ENCODE measurements at regions not wholly inside any gene's neighbourhood (a gene's known extent, or its start where the extent isn't known, plus 50 kb on each side); places are given as distances from the start of the nearest gene placed in this dataset.
"Not testable (repeated sequence)": the region's sequence is repeated elsewhere in the genome, so short reads cannot be mapped to it uniquely, and the experiment has no call there.

DNA sequence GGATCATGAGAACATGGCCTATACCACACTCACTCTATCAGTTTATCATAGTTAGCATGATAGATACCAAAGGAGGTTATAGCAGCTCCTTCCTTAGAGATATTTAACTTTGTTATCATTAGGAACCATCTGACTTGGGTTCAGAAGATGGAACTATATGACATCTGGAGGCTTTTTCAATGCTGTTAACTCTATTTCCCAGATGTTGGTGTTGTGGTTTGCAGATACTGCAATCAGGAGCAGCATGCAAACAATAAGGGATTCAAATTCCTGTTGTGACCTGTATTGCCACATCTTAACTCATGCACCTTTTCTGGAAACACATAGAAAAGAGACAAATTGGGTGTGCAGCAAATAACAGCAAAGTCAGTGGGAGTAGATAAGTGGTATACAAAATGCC lies 201.7 kb downstream of the NNT start:
- no peak for ATAC-seq
- no peaks in the 10 kb centered on the region for H3K36me3 Mint-ChIP-seq
- CTCF ChIA-PET, result no interaction called here
- no peak overlapping the region for H3K27ac Mint-ChIP-seq
- DNase-seq, result no peak
- peaks cover 4% of the 10 kb centered on the region for H3K9me3 Mint-ChIP-seq (ENCODE audit: low read depth)
- H3K4me3 Mint-ChIP-seq, result no peak overlapping the region
- no peaks in the 10 kb centered on the region for H3K27me3 Mint-ChIP-seq
- H3K4me1 Mint-ChIP-seq, result no peaks in the 10 kb centered on the region

DNA sequence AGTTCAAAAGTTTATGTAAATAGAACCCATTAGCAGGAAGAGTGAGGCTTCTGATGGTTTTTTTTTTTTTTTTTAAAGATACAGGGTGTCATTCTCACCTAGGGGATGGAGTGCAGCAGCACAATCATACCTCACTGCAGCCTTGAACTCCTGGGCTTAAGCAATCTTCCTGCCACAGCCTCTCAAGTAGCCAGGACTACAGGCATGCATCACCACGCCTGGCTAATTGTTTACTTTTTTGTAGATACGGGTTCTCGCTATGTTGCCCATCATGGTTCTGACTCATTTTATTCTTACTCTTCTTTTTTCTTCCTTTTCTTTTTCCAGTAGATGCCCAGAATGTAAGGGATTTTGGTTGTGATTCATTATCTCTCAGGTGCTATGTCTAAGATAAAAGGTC lies 201.1 kb downstream of the NNT start:
- Mint-ChIP-seq H3K9me3 (ENCODE audit: low read depth) (peaks cover 4% of the 10 kb centered on the region), H3K27ac (no peak overlapping the region), H3K4me3 (no peak overlapping the region), H3K27me3 (no peaks in the 10 kb centered on the region), H3K36me3 (no peaks in the 10 kb centered on the region), H3K4me1 (no peaks in the 10 kb centered on the region)
- CTCF ChIA-PET, result no interaction called here
- DNase-seq (no peak), ATAC-seq (no peak)

DNA sequence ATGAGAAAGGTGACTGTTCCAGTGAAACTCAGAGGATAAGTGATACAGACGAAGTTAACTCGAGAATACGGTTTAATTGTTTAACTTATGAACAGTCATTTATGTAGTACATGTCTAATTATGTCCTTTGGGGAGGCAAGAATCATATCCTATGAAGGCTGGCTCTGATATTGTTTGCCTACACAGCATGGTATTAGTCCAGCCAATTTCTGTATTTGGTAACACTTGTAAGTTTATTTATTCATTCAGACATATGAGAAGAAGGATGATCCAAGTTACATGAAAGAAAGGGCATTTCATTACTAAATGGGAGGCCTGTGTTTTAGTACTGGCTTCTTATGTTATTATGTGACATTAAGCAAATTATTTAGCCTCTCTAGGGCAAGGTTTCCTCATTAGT lies 199.7 kb downstream of the NNT start:
- no peak for ATAC-seq
- Mint-ChIP-seq H3K27ac (no peak overlapping the region), H3K9me3 (ENCODE audit: low read depth) (peaks cover under 1% of the 10 kb centered on the region), H3K4me3 (no peak overlapping the region), H3K27me3 (no peaks in the 10 kb centered on the region), H3K36me3 (no peaks in the 10 kb centered on the region), H3K4me1 (no peaks in the 10 kb centered on the region)
- CTCF ChIA-PET, result no interaction called here
- no peak for DNase-seq

DNA sequence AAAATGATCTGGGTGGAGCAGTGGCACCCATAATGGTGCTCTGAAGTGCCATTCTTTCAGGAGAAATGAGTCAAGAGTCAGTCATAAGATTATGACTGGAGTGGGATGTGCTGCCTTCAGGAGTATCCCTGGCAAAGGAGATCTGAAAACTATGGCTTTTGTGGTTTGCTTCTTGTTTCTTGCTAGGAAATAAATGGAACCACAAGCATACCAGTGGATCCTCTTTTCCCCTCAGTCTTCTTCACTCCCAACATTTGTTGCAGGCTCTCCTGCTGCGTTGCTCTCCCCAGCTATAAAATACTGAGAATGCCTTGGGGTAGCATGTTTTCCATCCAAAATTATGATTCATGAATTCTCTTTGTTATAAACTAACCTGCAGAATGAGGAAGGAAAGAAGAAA lies 199.1 kb downstream of the NNT start:
- DNase-seq (no peak), ATAC-seq (no peak)
- H3K27ac Mint-ChIP-seq, result no peak overlapping the region
- H3K36me3 Mint-ChIP-seq, result no peaks in the 10 kb centered on the region
- H3K4me3 Mint-ChIP-seq, result no peak overlapping the region
- H3K9me3 Mint-ChIP-seq (ENCODE audit: low read depth), result no peaks in the 10 kb centered on the region
- CTCF ChIA-PET, result no interaction called here
- no peaks in the 10 kb centered on the region for H3K27me3 Mint-ChIP-seq
- H3K4me1 Mint-ChIP-seq, result no peaks in the 10 kb centered on the region

DNA sequence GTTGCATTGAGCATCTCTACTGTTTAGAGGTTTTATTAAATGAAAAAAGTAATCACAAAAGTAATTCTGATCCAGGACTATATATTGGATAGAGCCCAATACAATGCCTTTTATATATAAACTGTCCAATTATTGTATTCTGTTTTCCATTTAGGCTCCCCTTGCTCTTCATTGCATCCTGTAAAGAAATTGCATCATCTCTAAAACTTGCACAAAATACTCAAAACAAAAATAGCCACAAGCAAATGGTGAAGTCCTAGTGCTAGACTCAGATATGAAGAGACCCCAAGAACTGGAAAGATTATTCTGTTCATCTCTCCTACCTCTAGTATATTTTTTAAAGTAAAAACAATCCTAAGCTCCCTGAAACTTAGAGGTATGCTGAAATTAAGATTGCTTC lies 195.8 kb downstream of the NNT start:
- CTCF ChIA-PET, result interaction anchor here (1.3 kb wide), 1 partner anchor 15 kb away, joined by 3 read pairs; no protein-coding TSS in a partner anchor
- no peak for DNase-seq
- no peaks in the 10 kb centered on the region for H3K9me3 Mint-ChIP-seq (ENCODE audit: low read depth)
- ATAC-seq, result no peak
- H3K4me1 Mint-ChIP-seq, result no peaks in the 10 kb centered on the region
- H3K4me3 Mint-ChIP-seq, result no peak overlapping the region
- H3K36me3 Mint-ChIP-seq, result no peaks in the 10 kb centered on the region
- no peaks in the 10 kb centered on the region for H3K27me3 Mint-ChIP-seq
- no peak overlapping the region for H3K27ac Mint-ChIP-seq

DNA sequence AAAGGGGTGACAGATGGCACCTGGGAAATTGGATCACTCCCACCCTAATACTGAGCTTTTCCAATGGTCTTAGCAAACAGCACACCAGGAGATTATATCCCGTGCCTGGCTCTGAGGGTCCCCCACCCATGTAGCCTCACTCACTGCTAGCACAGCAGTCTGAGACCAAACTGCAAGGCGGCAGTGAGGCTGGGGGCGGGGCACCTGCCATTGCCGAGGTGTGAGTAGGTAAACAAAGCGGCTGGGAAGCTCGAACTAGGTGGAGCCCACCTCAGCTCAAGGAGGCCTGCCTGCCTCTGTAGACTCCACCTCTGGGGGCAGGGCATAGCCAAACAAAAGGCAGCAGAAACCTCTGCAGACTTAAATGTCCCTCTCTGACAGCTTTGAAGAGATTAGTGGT lies 188.9 kb downstream of the NNT start:
- H3K4me1 Mint-ChIP-seq; ATAC-seq; H3K27me3 Mint-ChIP-seq; H3K36me3 Mint-ChIP-seq; H3K27ac Mint-ChIP-seq; H3K9me3 Mint-ChIP-seq (ENCODE audit: low read depth); CTCF ChIA-PET; DNase-seq; H3K4me3 Mint-ChIP-seq: not testable (repeated sequence)

DNA sequence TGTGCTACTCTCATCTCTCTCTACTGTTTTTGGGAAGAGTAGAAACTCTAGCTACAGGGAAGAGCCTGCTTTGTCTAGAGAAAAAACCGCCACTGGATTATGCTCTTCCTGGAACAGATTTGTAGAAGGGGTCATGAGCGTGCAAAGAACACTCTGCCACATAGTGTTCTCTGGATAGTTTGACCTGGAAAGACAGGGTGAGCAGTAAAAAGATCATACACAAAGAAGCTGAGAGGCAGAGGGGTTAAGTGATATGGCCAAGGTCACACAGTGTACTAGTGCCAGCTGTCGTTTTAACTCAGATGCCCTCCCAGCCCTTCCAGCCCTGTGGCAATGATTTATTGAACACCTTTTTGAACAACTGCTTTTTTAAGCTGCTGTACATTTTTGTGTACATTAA lies 182.2 kb downstream of the NNT start:
- Mint-ChIP-seq H3K36me3 (no peaks in the 10 kb centered on the region), H3K27ac (no peak overlapping the region), H3K27me3 (peaks cover 3% of the 10 kb centered on the region), H3K9me3 (ENCODE audit: low read depth) (no peaks in the 10 kb centered on the region), H3K4me1 (no peaks in the 10 kb centered on the region), H3K4me3 (no peak overlapping the region)
- no peak for ATAC-seq
- DNase-seq, result no peak
- CTCF ChIA-PET, result no interaction called here

DNA sequence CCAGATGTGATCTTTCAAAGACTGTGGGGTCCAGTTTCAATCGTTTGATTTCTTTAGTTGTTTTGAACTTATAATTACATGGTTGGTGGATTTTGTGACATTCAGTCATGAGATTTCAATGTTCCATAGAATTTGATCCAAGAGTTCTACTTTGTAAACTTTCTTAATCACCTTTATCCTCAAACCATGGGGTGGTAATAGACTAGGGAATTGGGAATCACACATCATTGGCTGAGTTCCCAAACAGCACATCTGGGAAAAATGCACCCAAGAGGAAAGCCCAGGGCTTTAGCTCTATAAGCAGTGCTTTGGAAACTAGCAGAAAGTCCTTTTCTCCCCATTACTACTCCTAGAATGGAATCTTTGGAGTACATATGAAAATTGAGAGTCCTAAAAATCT lies 177.6 kb downstream of the NNT start:
- H3K36me3 Mint-ChIP-seq, result no peaks in the 10 kb centered on the region
- CTCF ChIA-PET, result no interaction called here
- no peak for DNase-seq
- H3K4me3 Mint-ChIP-seq, result no peak overlapping the region
- ATAC-seq, result no peak
- no peaks in the 10 kb centered on the region for H3K4me1 Mint-ChIP-seq
- no peaks in the 10 kb centered on the region for H3K9me3 Mint-ChIP-seq (ENCODE audit: low read depth)
- peaks cover 3% of the 10 kb centered on the region for H3K27me3 Mint-ChIP-seq
- no peak overlapping the region for H3K27ac Mint-ChIP-seq

DNA sequence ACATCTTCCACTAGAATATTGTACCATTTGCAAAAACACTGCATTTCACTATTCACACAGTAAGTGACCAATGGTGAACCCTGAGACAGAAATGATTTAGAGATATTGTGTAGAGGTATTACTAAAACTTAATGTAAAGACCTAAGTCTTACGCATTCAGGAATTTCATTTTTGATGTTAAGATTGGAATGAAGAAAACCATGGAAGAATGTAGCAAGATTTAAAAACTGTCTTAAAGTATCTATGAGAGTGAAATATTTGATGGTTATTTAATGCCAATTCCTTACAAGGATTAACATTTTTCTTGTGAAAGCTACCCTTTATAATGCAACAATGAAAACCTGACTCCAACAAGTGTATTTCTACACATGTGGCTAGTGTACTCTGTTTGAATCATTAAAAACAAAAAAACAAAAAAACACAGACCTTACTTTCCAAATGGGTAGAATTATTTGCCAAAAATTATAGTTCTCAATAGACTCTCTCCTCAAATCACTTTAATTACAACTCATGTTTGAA lies 172.0 kb downstream of the NNT start:
- CTCF ChIA-PET, result no interaction called here
- Mint-ChIP-seq H3K4me1 (peaks cover 4% of the 10 kb centered on the region), H3K4me3 (no peak overlapping the region), H3K9me3 (ENCODE audit: low read depth) (no peaks in the 10 kb centered on the region), H3K36me3 (no peaks in the 10 kb centered on the region), H3K27ac (no peak overlapping the region), H3K27me3 (no peaks in the 10 kb centered on the region)
- DNase-seq (no peak), ATAC-seq (no peak)

DNA sequence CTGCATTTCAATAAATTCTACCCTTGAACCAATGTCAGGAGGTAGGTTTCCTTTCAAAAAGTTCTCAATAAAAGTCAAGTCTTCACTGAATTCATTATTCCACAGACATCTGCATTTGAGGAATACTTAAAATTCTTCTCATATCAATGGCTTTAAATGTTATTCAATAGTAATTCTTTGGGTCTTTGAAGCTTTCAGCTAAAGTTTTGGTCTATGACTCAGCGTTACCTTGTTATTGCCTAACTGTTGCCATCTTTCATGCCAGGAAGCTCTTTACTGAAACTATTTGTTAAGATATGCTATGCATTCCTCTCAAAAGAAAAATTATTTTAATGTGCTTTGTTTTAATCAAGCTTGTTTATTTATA lies 170.5 kb downstream of the NNT start:
- H3K4me1 Mint-ChIP-seq, result peaks cover 4% of the 10 kb centered on the region
- CTCF ChIA-PET, result no interaction called here
- ATAC-seq, result no peak
- no peaks in the 10 kb centered on the region for H3K27me3 Mint-ChIP-seq
- H3K36me3 Mint-ChIP-seq, result no peaks in the 10 kb centered on the region
- no peak overlapping the region for H3K4me3 Mint-ChIP-seq
- no peak overlapping the region for H3K27ac Mint-ChIP-seq
- H3K9me3 Mint-ChIP-seq (ENCODE audit: low read depth), result no peaks in the 10 kb centered on the region
- DNase-seq, result no peak

DNA sequence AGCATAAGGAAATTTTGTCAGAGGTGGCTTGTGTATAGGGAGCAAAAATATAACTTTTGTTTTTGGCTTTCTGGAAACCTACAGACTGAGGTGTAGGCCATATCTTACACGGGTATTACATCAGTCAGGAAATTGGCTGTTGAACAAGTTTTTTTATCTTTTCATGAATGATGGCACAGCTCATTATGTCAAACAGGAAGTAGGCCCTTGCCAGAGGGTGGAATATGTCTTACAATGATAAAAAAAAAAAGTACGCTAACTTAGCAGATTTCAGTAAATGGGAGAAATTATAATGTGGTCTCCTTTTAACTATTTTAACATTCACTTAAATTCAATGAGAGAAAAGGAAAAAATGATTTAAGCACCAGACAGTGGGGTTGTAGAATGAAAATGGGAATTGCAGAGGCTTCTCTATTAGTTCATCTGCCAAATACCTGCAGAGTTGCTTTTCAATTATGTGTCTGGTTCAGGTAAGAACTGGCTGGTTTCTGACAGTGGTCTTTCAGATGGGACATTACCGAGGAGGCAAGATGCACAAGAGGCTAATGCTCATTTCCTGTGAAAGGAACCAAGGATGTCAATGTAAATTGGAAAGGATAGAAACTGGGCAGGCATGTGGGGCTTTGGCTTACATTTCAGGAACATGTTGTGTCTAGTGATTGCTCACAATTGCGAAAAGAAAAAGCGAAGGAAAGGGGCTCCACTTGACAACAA lies 169.9 kb downstream of the NNT start:
- no peak overlapping the region for H3K4me3 Mint-ChIP-seq
- no peaks in the 10 kb centered on the region for H3K9me3 Mint-ChIP-seq (ENCODE audit: low read depth)
- peaks cover 4% of the 10 kb centered on the region for H3K4me1 Mint-ChIP-seq
- no peaks in the 10 kb centered on the region for H3K36me3 Mint-ChIP-seq
- no peak overlapping the region for H3K27ac Mint-ChIP-seq
- no peaks in the 10 kb centered on the region for H3K27me3 Mint-ChIP-seq
- DNase-seq (no peak), ATAC-seq (no peak)
- CTCF ChIA-PET, result no interaction called here

DNA sequence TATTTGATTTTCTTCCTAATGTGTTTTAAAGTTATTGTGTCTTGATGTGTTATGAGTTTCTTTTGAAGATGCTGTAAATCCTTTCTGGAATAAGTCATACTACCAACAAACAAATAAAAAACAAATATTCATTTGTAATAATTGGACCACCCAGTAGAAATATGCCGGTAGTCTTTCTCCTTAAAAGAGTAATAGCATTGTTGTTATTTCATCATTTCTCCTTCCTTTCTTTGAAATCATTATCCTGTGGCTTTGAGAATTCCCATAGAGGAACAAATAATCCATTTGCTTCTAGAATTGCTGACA lies 169.4 kb downstream of the NNT start:
- no peak for DNase-seq
- no peak overlapping the region for H3K4me3 Mint-ChIP-seq
- H3K9me3 Mint-ChIP-seq (ENCODE audit: low read depth), result no peaks in the 10 kb centered on the region
- H3K27me3 Mint-ChIP-seq, result no peaks in the 10 kb centered on the region
- H3K27ac Mint-ChIP-seq, result no peak overlapping the region
- no peak for ATAC-seq
- H3K36me3 Mint-ChIP-seq, result no peaks in the 10 kb centered on the region
- peaks cover 4% of the 10 kb centered on the region for H3K4me1 Mint-ChIP-seq
- CTCF ChIA-PET, result no interaction called here

DNA sequence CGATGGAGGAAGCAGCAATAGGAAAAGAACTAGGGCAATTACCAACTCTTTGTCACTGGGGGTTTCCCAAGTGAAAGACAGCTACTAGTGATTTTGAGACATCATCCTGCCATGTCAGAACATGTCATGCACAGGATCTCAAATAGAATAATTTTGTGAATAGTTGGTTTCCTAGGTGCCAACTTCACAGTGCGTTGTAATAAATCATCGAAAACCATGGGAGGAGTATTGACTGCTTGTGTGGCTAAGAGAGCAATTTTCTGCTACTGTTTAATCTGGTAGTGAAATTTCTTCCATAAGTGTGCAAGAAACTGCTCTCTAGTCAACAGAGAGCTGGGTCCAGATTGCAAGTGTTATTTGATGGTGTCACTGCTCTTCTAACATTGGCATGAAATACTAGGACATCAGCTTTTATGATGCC lies 168.6 kb downstream of the NNT start:
- Mint-ChIP-seq H3K27me3 (no peaks in the 10 kb centered on the region), H3K9me3 (ENCODE audit: low read depth) (no peaks in the 10 kb centered on the region), H3K36me3 (no peaks in the 10 kb centered on the region), H3K4me3 (no peak overlapping the region), H3K27ac (no peak overlapping the region), H3K4me1 (peaks cover 4% of the 10 kb centered on the region)
- DNase-seq, result no peak
- no peak for ATAC-seq
- CTCF ChIA-PET, result interaction anchor here (0.7 kb wide), 1 partner anchor 76 kb away, joined by 3 read pairs; no protein-coding TSS in a partner anchor

DNA sequence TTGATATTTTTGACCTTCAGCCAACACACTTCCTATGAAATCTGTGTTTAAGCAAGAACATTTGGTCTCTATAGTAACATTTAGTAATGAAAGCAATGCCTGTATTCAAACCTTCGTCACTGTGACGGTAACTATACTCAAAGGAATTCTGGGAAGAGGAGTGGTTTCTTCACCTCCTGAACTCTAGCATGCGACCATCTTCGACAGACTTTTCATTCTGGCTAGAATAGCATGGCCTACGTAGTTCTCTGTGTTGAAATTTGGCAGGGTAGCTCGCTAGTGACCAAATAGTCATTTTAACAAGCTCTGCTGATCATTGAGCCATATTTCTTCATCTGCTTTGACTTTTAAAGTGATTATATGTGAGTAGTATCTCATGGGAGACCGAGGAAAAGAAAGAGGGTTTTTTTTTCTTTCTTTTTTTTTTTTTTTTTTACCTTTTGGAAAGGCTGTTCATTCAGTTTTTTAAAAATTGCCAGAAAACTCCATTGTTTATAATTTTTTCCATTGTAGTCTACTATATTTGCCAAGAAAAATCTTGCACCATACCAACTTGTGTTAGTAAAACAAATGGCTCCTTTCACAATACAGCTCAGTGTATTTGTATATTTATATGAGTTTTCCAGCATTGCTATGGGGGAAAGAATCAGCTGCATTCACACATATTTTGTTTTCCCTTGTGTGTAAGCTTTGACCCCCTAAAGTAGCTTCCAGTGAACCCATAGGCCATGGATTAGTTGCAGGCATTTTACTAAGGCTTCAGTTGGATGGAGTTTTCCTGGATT lies 166.8 kb downstream of the NNT start:
- CTCF ChIA-PET, result interaction anchor here (0.7 kb wide), 1 partner anchor 943 kb away, joined by 3 read pairs; no protein-coding TSS in a partner anchor
- H3K36me3 Mint-ChIP-seq, result no peaks in the 10 kb centered on the region
- H3K4me1 Mint-ChIP-seq, result peaks cover 4% of the 10 kb centered on the region
- H3K27me3 Mint-ChIP-seq, result no peaks in the 10 kb centered on the region
- DNase-seq (no peak), ATAC-seq (no peak)
- H3K4me3 Mint-ChIP-seq, result no peak overlapping the region
- no peaks in the 10 kb centered on the region for H3K9me3 Mint-ChIP-seq (ENCODE audit: low read depth)
- H3K27ac Mint-ChIP-seq, result no peak overlapping the region
